GM23248 (cell line): ENCODE measurements at regions not wholly inside any gene's neighbourhood (a gene's known extent, or its start where the extent isn't known, plus 50 kb on each side); places are given as distances from the start of the nearest gene placed in this dataset.
A peak's percentile ranks its signal among the peaks of the same experiment; 100 is the strongest.

Experiments used
- DNase-seq: peaks from one replicate; pipeline ENCODE4 v3.0.0-alpha.2; 2015
- H2AFZ ChIP-seq: fragments of 200-600 bp; sonication (generic); 2 replicates; pipeline ENCODE4 v1.6.1; 2016; ENCODE audit warnings: antibody characterized with exemption
- H3F3A ChIP-seq: fragments of 200-600 bp; sonication (generic); 2 replicates; pipeline ENCODE4 v1.6.1; 2016; ENCODE audit warnings: mild to moderate bottlenecking, antibody characterized with exemption, mixed run types; ENCODE audit not compliant: insufficient read depth
- H3K27ac ChIP-seq: fragments of 200-600 bp; sonication (generic); 2 replicates; pipeline ENCODE4 v1.5.1; 2016; ENCODE audit warnings: mild to moderate bottlenecking
- H3K27me3 ChIP-seq: fragments of 200-600 bp; sonication (generic); replicated peaks from 2 replicates; pipeline ENCODE4 v1.6.1; 2016; ENCODE audit warnings: mild to moderate bottlenecking; ENCODE audit not compliant: insufficient read depth
- H3K36me3 ChIP-seq: fragments of 200-600 bp; sonication (generic); 2 replicates; pipeline ENCODE4 v1.6.1; 2016; ENCODE audit warnings: low read depth, mild to moderate bottlenecking
- H3K4me1 ChIP-seq: fragments of 200-600 bp; sonication (generic); 2 replicates; pipeline ENCODE4 v1.6.1; 2016; ENCODE audit warnings: mild to moderate bottlenecking; ENCODE audit not compliant: insufficient read depth
- H3K4me2 ChIP-seq: fragments of 200-600 bp; sonication (generic); one replicate; pipeline ENCODE4 v1.6.1; 2016; ENCODE audit warnings: mild to moderate bottlenecking; ENCODE audit not compliant: unreplicated experiment
- H3K4me3 ChIP-seq: fragments of 200-600 bp; sonication (generic); 2 replicates; pipeline ENCODE4 v1.5.1; 2016; ENCODE audit warnings: mild to moderate bottlenecking
- H3K79me2 ChIP-seq: fragments of 200-600 bp; sonication (generic); 2 replicates; pipeline ENCODE4 v1.6.1; 2016; ENCODE audit warnings: mild to moderate bottlenecking; ENCODE audit not compliant: insufficient read depth
- H3K9ac ChIP-seq: fragments of 200-600 bp; sonication (generic); 2 replicates; pipeline ENCODE4 v1.6.1; 2016; ENCODE audit warnings: mild to moderate bottlenecking
- H3K9me2 ChIP-seq: fragments of 200-600 bp; sonication (generic); 2 replicates; pipeline ENCODE4 v1.6.1; 2016; ENCODE audit warnings: mixed run types, mild to moderate bottlenecking, moderate library complexity; ENCODE audit not compliant: insufficient read depth
- H3K9me3 ChIP-seq: fragments of 200-600 bp; sonication (generic); one replicate; pipeline ENCODE4 v1.6.1; 2017; ENCODE audit warnings: low read depth
- H4K20me1 ChIP-seq: fragments of 200-600 bp; sonication (generic); 2 replicates; pipeline ENCODE4 v1.6.0; 2016; ENCODE audit not compliant: insufficient read depth
- EZH2 ChIP-seq: fragments of 200-600 bp; sonication (generic); IDR thresholded peaks from 2 replicates; pipeline ENCODE4 v1.6.1; 2018; ENCODE audit warnings: antibody characterized with exemption, mild to moderate bottlenecking; ENCODE audit not compliant: insufficient read depth, poor library complexity, severe bottlenecking
- EZH2phosphoT487 ChIP-seq: fragments of 200-600 bp; sonication (generic); IDR thresholded peaks from 2 replicates; pipeline ENCODE4 v1.6.1; 2018; ENCODE audit warnings: antibody characterized with exemption, moderate library complexity, mild to moderate bottlenecking, low read depth; ENCODE audit not compliant: insufficient read depth
- WGBS, 2 experiments: methylation state at CpG; one replicate each; pipeline ENCODE4 v1.1.6; 2015 to 2017; ENCODE audit warnings: low lambda C conversion rate in 2 of 2, low coverage in 1 of 2; ENCODE audit errors: missing lambda C conversion rate in 2 of 2; 5-methylcytosine and 5-hydroxymethylcytosine counted together
- in situ Hi-C: fragments of 300-500 bp; cut with MboI; formaldehyde crosslinking; loops from 2 replicates; pipeline ENCODE4 v1.15.0; 2020

DNA sequence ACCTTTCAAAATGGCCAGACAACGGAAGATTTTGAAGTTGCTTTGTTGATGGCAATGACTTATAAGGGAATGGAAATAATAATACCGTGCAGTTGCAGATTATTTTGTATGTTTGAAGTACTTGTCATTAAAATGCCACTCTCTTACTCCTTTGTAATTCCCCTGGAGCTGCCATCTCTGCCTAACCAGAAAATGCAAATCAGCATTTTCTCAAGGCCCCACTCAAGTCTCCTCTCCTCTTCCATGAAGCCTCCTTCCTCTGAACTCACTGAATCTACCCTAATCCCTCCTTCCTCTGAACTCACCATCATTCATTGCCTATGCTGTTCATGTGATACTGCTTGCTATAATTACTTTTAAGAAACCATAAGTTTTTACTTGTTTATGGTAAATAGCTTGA is 60.2 kb upstream of the RBPJ start:
- Histone ChIP-seq H2AFZ (no peak overlapping the region), H3K9me3 (no peaks in the 10 kb centered on the region), H3F3A (no peaks in the 10 kb centered on the region), H3K4me1 (no peaks in the 10 kb centered on the region), H3K79me2 (no peaks in the 10 kb centered on the region), H3K4me2 (no peak overlapping the region), H3K27ac (no peak overlapping the region), H3K4me3 (no peak overlapping the region), H4K20me1 (no peaks in the 10 kb centered on the region), H3K9me2 (no peaks in the 10 kb centered on the region), H3K36me3 (no peaks in the 10 kb centered on the region), H3K9ac (no peak overlapping the region), H3K27me3 (peaks cover 11% of the 10 kb centered on the region)
- 68 to 70% methylated on average over 2 of the region's 2 CpGs for WGBS, 2 experiments
- in situ Hi-C loops: no loop called here
- no peak for DNase-seq
- TF ChIP-seq EZH2phosphoT487: no peak
- no peak for TF ChIP-seq EZH2

GRCh38 chr4:26261405-26261804 is 59.4 kb upstream of the RBPJ start:
- no peaks in the 10 kb centered on the region for H3K79me2 ChIP-seq
- TF ChIP-seq EZH2 (no peak), EZH2phosphoT487 (no peak)
- no peaks in the 10 kb centered on the region for H3F3A ChIP-seq
- 48 to 50% methylated on average over 2 of the region's 2 CpGs for WGBS, 2 experiments
- no peak overlapping the region for H3K9ac ChIP-seq
- no peaks in the 10 kb centered on the region for H3K9me2 ChIP-seq
- DNase-seq: no peak
- H3K4me1 ChIP-seq: no peaks in the 10 kb centered on the region
- no peak overlapping the region for H2AFZ ChIP-seq
- in situ Hi-C loops: no loop called here
- no peak overlapping the region for H3K4me3 ChIP-seq
- H3K36me3 ChIP-seq: no peaks in the 10 kb centered on the region
- peaks cover 11% of the 10 kb centered on the region for H3K27me3 ChIP-seq
- no peaks in the 10 kb centered on the region for H4K20me1 ChIP-seq
- no peak overlapping the region for H3K27ac ChIP-seq
- no peak overlapping the region for H3K4me2 ChIP-seq
- H3K9me3 ChIP-seq: no peaks in the 10 kb centered on the region

DNA sequence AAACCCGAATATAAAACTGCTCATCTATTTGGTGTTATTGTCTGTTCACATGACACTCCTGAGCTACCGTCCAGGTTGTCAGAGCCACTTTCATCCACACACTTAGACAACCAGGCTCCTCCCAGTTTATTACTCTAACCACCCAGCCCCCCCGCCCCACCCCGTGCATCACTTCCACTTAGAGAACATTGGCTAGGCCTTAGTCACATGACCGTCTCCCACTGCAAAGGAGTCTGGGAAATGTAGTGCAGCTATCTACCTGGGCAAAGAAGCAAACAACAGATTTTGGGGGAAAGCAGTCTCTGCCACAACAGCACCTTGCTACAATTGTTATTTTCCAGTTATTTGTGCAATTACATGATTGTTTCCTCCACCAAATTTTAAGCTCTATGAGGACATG is 57.6 kb upstream of the RBPJ start:
- no peak overlapping the region for H3K4me2 ChIP-seq
- no peak overlapping the region for H3K27ac ChIP-seq
- no peaks in the 10 kb centered on the region for H3K9me2 ChIP-seq
- H3K9me3 ChIP-seq: no peaks in the 10 kb centered on the region
- H3K4me3 ChIP-seq: no peak overlapping the region
- no peaks in the 10 kb centered on the region for H3K36me3 ChIP-seq
- H2AFZ ChIP-seq: no peak overlapping the region
- H3F3A ChIP-seq: no peaks in the 10 kb centered on the region
- no peak for DNase-seq
- peaks cover 6% of the 10 kb centered on the region for H3K27me3 ChIP-seq
- TF ChIP-seq EZH2phosphoT487 (no peak), EZH2 (no peak)
- no peak overlapping the region for H3K9ac ChIP-seq
- H3K4me1 ChIP-seq: peaks cover 6% of the 10 kb centered on the region
- H3K79me2 ChIP-seq: no peaks in the 10 kb centered on the region
- WGBS, 2 experiments: 85 to 88% methylated on average over 5 of the region's 5 CpGs
- no peaks in the 10 kb centered on the region for H4K20me1 ChIP-seq
- in situ Hi-C loops: no loop called here

GRCh38 chr4:26264109-26264508 is 56.7 kb upstream of the RBPJ start:
- H3K36me3 ChIP-seq: no peaks in the 10 kb centered on the region
- H3K79me2 ChIP-seq: no peaks in the 10 kb centered on the region
- no peak overlapping the region for H3K27ac ChIP-seq
- TF ChIP-seq EZH2phosphoT487 (no peak), EZH2 (no peak)
- 94 to 96% methylated on average over 5 of the region's 5 CpGs for WGBS, 2 experiments
- in situ Hi-C loops: no loop called here
- H3K9ac ChIP-seq: no peak overlapping the region
- no peak for DNase-seq
- no peaks in the 10 kb centered on the region for H3K9me2 ChIP-seq
- no peak overlapping the region for H3K4me2 ChIP-seq
- peaks cover 6% of the 10 kb centered on the region for H3K27me3 ChIP-seq
- H3K9me3 ChIP-seq: no peaks in the 10 kb centered on the region
- no peak overlapping the region for H3K4me3 ChIP-seq
- no peaks in the 10 kb centered on the region for H4K20me1 ChIP-seq
- no peaks in the 10 kb centered on the region for H3F3A ChIP-seq
- H3K4me1 ChIP-seq: peaks cover 6% of the 10 kb centered on the region
- no peak overlapping the region for H2AFZ ChIP-seq

DNA sequence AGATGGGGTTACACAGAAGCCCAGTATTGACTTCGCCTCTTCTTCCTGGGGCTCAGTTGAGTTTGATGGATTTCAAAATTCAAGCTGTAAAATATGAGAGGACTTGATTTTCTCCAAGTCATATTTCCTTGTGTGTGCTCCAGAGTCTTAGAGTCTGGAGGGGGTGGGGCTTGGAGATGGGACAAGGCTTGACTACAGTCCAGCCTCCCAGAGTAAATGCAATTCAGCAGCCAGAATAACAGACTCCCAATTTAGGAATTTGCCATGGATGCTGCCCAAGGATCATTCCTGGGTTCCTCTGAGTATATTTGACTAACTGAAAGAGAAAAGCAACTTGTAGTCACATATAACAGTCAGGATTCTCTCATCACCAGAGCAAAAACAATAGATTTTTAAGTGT is 53.7 kb upstream of the RBPJ start:
- Histone ChIP-seq H3K79me2 (no peaks in the 10 kb centered on the region), H3K4me1 (peaks cover 6% of the 10 kb centered on the region), H3K27ac (no peak overlapping the region), H3K36me3 (no peaks in the 10 kb centered on the region), H3F3A (no peaks in the 10 kb centered on the region), H3K4me2 (no peak overlapping the region), H3K27me3 (no peaks in the 10 kb centered on the region; the same call in none of the 2 replicates), H3K9me2 (no peaks in the 10 kb centered on the region), H2AFZ (no peak overlapping the region), H3K9me3 (no peaks in the 10 kb centered on the region), H4K20me1 (no peaks in the 10 kb centered on the region), H3K4me3 (no peak overlapping the region), H3K9ac (no peak overlapping the region)
- TF ChIP-seq EZH2phosphoT487: no peak
- peak; percentile 70 for DNase-seq
- 53 to 56% methylated on average over 1 of the region's 1 CpG for WGBS, 2 experiments
- in situ Hi-C loops: no loop called here
